Activated CD4-positive, CD25-positive, alpha-beta regulatory T cell treated with anti-CD3 and anti-CD28 coated beads, Interleukin-2, amount 50 U/mL, for 72 hours (primary cell): ENCODE measurements at regions not wholly inside any gene's neighbourhood (a gene's known extent, or its start where the extent isn't known, plus 50 kb on each side); places are given as distances from the start of the nearest gene placed in this dataset.

Experiments
- DNase-seq: peaks from one replicate; pipeline ENCODE4 v3.0.0; 2021

DNA sequence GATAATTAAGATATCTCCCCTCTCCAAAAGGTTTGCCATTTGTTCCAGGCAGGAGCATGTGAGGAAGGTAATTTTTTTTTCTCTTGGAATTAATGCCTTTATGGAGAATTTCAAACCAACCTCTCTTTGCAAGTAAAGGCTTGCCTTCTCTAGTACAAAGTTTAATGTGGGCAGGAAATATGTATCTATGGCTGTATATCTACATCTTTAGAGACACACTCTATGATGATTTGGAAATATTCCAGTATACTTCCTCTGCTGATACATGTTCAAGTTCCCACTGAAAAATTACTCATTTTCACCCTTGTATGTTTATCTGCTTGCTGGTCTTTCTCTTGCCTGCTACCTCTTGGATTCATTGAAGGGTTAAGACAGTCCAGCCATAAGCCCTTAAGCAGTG is 83.5 kb upstream of the SEMA6A start:
- DNase-seq: no peak

DNA sequence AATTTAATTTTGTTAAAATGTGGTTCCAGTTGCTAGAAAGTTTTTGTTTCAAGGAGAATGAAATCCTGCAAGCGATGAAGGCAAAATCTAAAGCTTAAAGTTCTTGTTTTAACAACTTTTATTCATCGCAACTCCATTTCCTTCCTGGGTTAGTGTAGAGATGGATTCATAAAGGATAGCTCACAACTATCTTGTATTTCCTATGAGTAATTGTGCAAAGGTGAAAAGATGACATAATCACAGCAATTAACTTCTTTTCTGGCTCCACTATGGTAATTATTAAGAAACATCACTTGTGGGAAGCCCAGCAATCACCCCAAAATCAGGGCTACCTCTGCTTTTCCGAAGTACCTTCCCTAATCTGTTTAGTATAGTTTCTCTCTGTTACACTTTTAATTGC is 80.8 kb upstream of the SEMA6A start:
- no peak for DNase-seq

DNA sequence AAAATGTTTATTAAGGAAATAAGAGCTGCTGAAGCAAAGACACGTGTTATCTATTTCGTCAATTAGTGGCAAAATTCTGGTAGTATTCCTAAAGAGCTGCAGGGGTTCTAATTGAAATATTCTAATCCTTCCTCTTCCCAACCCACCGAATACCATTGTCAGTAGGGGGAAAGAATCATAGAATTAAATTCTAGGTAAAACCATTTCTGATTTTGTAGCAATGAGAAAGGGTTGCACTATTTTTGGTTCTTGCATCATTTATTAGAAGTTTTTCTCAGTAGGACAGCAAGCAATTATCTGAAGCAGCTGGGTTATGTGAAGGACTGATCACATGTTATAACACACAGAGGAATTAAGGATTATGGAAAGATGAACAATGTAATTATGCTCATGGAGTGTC is 80.3 kb upstream of the SEMA6A start:
- DNase-seq: no peak

DNA sequence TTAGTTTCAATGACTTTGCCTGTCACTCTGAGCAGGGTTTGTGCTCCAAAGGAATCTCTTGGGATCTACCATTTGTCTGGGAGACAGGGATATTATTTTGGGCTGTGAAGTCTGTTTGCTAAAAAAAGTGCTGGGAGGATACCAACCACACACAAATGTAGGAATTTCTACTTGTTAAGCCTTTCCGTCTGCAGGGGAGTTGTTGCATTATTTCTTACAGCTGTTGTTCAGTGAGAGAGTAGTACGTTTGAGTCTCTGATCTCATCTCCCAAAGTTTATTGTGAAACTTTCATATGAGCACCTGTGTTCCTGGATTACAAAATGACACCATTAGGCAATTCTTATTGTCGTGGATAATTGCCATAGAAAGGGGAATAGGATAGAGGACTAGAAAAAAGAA is 78.3 kb upstream of the SEMA6A start:
- no peak for DNase-seq

DNA sequence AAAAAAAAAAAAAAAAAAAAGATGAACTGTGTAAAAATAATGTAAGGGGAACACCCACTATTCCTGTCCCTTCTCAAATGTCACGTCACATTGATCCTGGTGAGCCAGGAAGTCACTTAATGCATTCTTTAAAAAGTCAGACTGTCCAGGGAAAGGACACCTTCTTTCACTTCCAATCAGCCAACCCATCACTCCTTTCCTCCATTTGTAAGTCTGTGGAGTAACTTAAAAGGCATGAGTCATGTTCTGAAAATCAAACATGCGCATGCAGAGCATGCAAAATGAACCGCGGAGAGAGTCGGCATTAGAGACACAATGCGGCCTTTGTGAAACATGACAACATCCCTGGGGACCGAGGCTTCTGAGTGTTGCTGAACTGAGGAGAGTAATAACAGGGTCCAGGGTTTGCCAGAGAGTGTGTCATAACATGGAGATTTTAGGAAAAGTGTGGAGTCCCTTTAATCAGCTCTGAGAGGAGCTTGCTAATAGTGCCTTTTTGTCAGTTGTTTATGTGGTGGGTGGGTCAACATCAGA is 77.6 kb upstream of the SEMA6A start:
- no peak for DNase-seq

DNA sequence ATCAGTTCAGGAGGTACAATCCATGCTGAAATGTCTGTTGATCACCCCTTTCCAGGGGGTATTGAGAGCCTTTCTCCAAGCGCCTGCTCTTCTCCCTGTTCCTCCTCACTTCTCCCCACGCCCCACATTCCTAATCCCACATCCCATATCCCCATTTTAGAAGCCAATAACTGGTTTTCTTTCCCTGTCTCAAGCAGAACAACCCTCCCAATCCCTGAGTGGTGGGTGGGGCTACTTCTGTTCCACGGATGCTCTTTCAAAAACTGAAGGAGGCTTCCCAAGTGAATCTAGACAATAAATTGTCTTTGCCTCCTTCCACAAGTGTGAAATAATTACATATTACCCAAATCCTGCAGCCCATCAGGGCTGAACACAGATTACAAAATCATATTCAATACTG is 77.0 kb upstream of the SEMA6A start:
- DNase-seq: no peak

DNA sequence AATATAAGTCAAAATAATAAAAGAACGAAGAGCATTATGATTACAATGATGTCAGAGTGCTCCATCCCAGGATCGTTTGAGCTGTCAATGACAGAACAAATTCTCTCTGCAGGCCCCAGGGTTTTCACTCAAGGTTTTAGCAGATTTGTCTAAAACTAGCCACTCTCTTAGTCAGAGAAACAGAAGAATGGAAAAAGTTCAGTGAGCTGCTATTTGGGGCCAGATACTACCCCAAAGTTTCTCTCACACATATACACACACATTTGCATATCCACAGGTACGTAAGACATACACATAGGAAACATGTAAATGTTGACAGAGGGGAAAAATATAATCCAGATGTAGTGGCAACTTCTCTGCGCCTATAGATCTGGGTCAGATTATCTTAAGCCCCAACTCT is 76.3 kb upstream of the SEMA6A start:
- DNase-seq: no peak

DNA sequence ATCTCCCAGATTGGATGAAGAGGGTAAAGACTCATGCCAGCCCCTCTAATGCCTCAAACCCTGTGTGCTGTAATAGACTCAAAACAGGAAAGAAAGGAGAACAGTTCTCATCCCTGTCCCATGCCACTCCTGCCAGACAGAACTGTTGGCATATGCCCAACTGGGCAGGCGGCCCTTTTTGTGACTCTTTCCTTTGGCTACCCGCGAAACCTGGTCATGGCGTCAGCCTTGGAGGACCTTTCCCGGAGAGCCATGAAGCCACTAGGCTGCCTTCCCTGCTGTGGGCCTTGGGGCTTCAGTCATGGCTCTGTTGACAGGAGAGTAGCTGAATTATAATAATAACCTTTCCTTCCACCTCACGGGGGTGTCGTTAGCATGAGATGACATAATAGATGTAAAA is 75.9 kb upstream of the SEMA6A start:
- DNase-seq: no peak

DNA sequence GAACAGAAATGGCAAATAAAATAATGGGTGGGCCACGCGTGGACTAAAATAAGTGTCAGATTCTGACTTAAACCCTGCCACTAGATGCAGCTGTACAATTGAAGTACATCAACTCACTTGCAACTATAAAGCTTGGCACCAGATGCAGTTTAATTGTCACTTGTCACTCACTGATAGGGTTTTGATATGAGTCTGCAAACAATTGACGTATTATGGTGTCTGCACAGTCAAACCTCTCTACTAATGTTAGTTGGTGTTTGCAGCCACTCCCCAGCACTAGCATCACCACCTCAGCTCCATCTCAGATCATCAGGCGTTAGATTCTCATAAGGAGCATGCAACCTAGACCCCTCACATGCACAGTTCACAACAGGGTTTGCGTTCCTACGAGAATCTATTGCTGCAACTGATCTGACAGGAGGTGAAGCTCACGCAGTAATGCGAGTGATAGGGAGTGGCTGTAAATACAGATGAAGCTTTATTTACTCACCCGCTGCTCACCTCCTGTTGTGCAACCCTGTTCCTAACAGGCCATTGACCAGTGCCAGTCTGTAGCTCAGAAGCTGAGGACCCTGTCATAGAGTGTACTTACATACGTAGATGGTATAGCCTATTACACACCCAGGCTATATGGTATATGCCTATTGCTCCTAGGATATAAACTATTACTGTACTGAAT is 72.1 kb upstream of the SEMA6A start:
- no peak for DNase-seq

DNA sequence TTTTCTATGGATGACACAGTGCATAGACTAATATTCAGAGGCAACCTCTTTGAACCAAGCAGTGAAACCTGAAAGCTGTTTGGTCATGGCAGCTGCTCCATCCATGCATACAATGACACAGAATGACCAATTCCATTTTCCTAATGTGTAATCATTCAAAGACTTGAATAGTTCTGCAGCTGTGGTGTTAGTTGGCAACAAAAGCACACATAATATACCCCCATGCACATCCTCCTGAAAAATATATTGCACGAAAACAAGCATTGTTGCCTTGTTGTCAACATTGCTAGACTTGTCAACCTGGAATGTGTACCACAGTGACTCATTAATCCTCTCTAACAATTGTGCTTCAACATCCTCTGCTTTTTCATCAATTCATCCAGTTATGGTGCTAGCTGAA is 71.0 kb upstream of the SEMA6A start:
- no peak for DNase-seq

DNA sequence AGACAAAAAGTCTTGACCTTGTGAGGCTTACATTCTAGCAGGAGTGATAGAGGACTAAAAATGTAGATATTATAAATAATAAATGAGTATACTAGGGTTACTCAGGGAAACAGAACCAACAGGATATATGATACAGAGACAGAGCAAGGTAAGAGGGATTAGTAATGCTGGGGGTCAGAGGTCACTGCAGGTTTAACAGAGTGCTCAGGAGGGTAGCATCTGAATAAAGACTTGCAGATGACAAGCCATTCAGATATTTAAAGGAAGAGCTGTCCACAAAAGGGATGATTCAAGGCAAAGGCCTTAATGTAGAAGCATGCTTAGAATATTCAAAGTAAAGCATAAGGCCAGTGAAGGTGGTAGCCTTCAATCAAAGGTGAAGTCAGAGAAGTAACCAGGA is 65.6 kb upstream of the SEMA6A start:
- no peak for DNase-seq

DNA sequence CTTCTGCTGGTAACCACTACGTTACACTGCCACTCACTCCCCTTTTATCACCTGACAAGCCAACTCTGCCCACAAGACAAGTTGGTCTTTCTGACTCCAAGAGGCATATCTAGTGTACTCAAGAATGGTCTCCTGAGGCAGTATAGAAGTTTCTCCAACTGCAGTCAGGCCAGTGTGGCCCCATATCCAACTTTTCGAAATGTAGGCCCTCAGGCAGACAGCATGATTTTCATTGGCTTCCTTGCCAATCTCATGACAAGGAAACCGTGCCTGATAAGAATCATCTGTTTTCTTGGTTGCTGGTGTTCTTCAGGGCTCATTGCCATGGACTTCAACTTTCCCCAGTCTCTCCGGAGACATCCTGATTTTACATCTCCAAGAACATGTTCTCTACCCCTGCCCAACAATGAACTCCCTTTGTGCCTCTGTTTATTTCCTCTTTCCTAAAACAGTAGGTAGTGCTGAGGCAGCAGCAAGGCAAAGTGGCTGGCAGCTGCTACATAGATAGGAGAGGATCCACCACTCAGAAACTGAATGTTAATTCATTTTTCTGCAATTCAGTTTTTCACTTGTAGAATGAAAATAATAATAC is 62.6 kb upstream of the SEMA6A start:
- no peak for DNase-seq

DNA sequence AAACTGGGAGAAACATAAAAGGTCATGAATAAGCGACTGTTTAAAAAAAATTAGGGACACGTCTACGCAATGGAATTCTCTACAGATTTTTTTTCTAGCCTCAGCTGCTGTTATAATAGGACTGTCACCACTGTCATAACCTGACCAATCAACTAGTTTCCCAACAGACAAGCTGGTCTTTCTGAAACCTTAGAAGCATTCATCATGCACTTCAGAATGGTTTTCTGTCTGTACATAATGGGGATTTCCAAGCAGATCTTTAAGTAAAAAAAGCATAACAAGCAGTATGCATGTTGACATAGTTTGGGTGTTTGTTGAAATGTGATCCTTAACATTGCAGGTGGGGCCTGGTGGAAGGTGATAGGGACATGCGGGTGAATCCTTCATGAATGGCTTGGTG is 58.3 kb upstream of the SEMA6A start:
- DNase-seq: no peak

DNA sequence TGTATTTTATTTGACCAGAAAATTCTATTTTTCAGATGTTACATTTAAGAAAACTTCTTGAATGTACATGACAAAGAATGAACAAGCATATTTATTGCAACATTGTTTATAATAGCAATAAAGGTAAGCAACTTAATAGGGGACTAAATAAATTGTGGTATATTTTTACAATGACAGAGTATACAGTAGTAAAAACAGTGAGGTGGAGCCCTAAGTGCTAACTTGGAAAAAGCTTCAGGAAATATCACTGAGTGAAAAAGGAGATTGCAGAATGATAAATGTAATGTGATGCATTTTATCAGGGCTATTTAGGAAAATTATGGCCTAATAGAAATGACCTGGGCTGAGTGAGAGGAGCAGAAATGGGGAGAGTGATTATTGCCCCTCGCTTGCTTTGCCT is 56.5 kb upstream of the SEMA6A start:
- no peak for DNase-seq

DNA sequence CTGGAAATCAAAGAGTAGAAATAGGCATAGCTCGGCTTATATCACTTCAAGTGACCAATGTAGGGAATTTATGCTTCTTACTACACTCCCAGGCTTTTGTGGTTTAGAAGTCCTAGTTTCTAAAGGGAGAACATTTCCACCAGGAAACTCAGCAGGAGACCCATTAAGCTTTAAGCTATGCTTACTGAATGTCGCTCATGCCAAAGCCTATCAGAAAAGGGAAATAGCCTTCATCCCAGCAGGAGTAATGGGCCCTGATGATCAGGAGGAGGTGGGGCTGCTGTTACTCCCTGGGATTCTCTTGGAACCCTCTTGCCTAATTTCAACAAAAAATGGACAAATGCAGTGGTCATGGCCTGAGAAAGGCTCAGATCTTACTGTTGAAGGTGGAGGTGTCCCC is 54.5 kb upstream of the SEMA6A start:
- DNase-seq: no peak

DNA sequence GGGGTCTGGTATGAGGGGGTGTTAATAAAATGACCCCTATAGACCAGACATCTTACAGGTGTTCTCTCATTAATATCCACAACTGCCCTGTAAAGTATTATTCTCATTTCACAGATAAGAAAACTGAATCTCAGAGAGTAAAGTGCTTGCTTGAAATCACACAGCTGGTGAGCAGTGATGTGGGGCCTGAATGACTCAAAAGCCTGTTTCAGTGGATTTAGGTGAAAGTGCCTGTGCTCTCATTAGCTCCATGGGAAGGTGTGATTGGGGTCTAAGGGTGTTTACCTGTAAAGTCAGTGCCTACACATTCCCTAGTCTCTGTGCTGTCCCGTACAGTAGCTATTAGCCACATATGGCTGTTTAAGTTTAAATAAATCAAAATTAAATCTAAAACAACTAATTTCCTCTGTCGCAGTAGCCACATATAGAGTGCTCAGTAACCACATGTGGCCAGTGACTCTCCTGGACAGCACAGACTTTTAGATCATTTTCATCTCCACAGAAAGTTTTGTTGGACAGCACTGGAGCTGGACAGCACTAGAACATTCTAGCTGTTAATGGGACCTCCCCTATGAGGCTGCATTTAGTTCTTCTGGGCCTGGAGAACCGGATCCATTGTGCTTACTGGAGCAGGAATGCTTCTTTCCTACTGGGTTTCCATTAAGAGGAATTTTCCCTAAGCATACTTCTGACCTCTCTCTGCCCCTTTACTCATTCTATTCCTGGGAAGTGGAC is 52.5 kb upstream of the SEMA6A start:
- no peak for DNase-seq

DNA sequence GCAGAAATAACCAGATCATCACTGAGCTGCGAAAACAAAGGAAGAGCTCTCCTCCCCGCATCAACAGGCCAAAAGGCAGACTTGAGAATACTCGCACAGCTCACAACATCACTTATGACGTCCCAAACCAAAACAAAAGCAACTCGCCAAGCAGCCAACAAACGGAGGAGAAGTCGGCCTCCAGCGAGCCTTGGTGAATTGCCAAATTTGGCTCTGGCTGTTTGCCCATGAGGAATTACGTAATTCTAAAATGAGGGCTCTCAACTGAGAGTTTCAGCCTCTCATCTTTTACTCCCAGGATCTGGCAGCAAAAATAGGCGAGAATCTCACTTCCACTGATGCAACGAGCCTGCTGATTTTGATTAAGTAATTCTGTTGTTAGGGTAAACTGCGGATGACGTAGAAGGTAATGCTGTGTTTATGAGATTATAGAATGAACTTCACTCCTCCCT is 51.7 kb upstream of the SEMA6A start:
- DNase-seq: no peak
